Muscle of arm (tissue), 1 donor: ENCODE measurements at regions not wholly inside any gene's neighbourhood (a gene's known extent, or its start where the extent isn't known, plus 50 kb on each side); places are given as distances from the start of the nearest gene placed in this dataset.

Experiments used
- DNase-seq: peaks from one replicate; pipeline ENCODE4 v3.0.0-alpha.2; 2013

- DNase-seq: no peak
Measured at GRCh38 chr16:56090076-56090475, 101.2 kb upstream of the GNAO1 start.

- DNase-seq: no peak
Measured at GRCh38 chr16:56087626-56088025, 103.7 kb upstream of the GNAO1 start.

GRCh38 chr16:56081371-56081770 lies 109.9 kb upstream of the GNAO1 start:
- no peak for DNase-seq

GRCh38 chr16:56075732-56076388 lies 115.4 kb upstream of the GNAO1 start:
- DNase-seq: peak; percentile 24

GRCh38 chr16:56073508-56073907 lies 117.8 kb upstream of the GNAO1 start:
- DNase-seq: no peak

GRCh38 chr16:56072096-56072495 lies 119.2 kb upstream of the GNAO1 start:
- DNase-seq: no peak

GRCh38 chr16:56068816-56069215 lies 122.5 kb upstream of the GNAO1 start:
- DNase-seq: no peak

- no peak for DNase-seq
Measured at GRCh38 chr16:56068314-56068713, 123.0 kb upstream of the GNAO1 start.

- no peak for DNase-seq
Measured at GRCh38 chr16:56067406-56067805, 123.9 kb upstream of the GNAO1 start.

GRCh38 chr16:56066617-56067016 lies 124.7 kb upstream of the GNAO1 start:
- no peak for DNase-seq

- no peak for DNase-seq
Measured at GRCh38 chr16:56063111-56063510, 128.2 kb upstream of the GNAO1 start.

GRCh38 chr16:56057151-56057550 lies 134.1 kb upstream of the GNAO1 start:
- DNase-seq: no peak

GRCh38 chr16:56050916-56051315 lies 140.4 kb upstream of the GNAO1 start:
- DNase-seq: no peak

GRCh38 chr16:56048425-56049105 lies 142.7 kb upstream of the GNAO1 start:
- no peak for DNase-seq

GRCh38 chr16:56047307-56048234 lies 143.7 kb upstream of the GNAO1 start:
- peak; percentile 31 for DNase-seq

GRCh38 chr16:56042416-56042815 lies 148.9 kb upstream of the GNAO1 start:
- DNase-seq: no peak

- DNase-seq: no peak
Measured at GRCh38 chr16:56041556-56042140, 149.6 kb upstream of the GNAO1 start.

GRCh38 chr16:56038564-56039098 lies 152.7 kb upstream of the GNAO1 start:
- no peak for DNase-seq

GRCh38 chr16:56032072-56032471 lies 156.9 kb upstream of the CES5A start:
- no peak for DNase-seq

- no peak for DNase-seq
Measured at GRCh38 chr16:56029026-56029425, 153.9 kb upstream of the CES5A start.

- DNase-seq: no peak
Measured at GRCh38 chr16:56022818-56023217, 147.6 kb upstream of the CES5A start.

- DNase-seq: no peak
Measured at GRCh38 chr16:56019274-56019673, 144.1 kb upstream of the CES5A start.
